ENCODE measurements at regions not wholly inside any gene's neighbourhood (a gene's known extent, or its start where the extent isn't known, plus 50 kb on each side); places are given as distances from the start of the nearest gene placed in this dataset.

DNA sequence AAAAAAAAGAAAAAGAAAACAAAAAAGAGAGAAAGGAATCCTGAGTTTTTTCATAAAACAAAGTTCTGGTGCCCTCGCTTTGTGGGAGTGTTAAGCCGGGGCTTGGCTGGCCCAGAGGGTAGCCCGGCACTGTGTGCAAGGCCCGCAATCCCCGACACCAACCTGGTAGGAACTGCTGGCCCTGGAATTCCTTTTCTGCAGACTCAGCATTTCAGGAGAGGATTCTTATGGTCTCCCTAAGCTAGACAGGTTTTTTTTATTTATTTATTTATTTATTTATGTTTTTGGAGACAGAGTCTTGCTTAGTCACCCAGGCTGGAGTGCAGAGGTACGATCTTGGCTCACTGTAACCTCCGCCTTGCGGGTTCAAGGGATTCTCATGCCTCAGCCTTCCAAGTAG is 238.8 kb downstream of the PDCD6IP start:
- H3K4me3 Mint-ChIP-seq (ENCODE audit: unreplicated experiment) = no peak overlapping the region
- Histone ChIP-seq H3K27me3 (replicated peaks; ENCODE audit: control insufficient read depth, insufficient read depth, low read length) (no peaks in the 10 kb centered on the region), H3K4me3 (ENCODE audit: low read depth, low read length) (no peak overlapping the region), H3K36me3 (ENCODE audit: control insufficient read depth, insufficient read depth, low read length) (no peaks in the 10 kb centered on the region), H3K9me3 (no peaks in the 10 kb centered on the region), H3K4me1 (no peaks in the 10 kb centered on the region)
- intact Hi-C loops (cut with micrococcal nuclease; ENCODE audit: unreplicated experiment) = loop anchor here (10.0 kb wide), 1 partner anchor 158 kb away; no protein-coding TSS in a partner anchor
- no peak overlapping the region for H3K27ac Mint-ChIP-seq (ENCODE audit: unreplicated experiment)
- H3K9me3 Mint-ChIP-seq (ENCODE audit: unreplicated experiment) = no peaks in the 10 kb centered on the region
- TF ChIP-seq, protein P1, sequence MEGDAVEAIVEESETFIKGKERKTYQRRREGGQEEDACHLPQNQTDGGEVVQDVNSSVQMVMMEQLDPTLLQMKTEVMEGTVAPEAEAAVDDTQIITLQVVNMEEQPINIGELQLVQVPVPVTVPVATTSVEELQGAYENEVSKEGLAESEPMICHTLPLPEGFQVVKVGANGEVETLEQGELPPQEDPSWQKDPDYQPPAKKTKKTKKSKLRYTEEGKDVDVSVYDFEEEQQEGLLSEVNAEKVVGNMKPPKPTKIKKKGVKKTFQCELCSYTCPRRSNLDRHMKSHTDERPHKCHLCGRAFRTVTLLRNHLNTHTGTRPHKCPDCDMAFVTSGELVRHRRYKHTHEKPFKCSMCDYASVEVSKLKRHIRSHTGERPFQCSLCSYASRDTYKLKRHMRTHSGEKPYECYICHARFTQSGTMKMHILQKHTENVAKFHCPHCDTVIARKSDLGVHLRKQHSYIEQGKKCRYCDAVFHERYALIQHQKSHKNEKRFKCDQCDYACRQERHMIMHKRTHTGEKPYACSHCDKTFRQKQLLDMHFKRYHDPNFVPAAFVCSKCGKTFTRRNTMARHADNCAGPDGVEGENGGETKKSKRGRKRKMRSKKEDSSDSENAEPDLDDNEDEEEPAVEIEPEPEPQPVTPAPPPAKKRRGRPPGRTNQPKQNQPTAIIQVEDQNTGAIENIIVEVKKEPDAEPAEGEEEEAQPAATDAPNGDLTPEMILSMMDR (IDR thresholded peaks at IDR 0.05; ENCODE audit: insufficient read depth in 1 of 2, low read depth in 1 of 2, low read length in 1 of 2, severe bottlenecking in 1 of 2, unreplicated experiment in 1 of 2) = no peak
- POLR2A ChIA-PET = no interaction called here
- BruUV-seq (replicated peaks) = no TSS peak
- no peaks in the 10 kb centered on the region for H3K4me1 Mint-ChIP-seq (ENCODE audit: low read depth, unreplicated experiment)
- CTCF ChIA-PET = no interaction called here
- H3K36me3 Mint-ChIP-seq (ENCODE audit: insufficient read depth, unreplicated experiment) = no peaks in the 10 kb centered on the region
- H3K27me3 Mint-ChIP-seq (ENCODE audit: insufficient read depth, unreplicated experiment) = no peaks in the 10 kb centered on the region
- no peak for DNase-seq

DNA sequence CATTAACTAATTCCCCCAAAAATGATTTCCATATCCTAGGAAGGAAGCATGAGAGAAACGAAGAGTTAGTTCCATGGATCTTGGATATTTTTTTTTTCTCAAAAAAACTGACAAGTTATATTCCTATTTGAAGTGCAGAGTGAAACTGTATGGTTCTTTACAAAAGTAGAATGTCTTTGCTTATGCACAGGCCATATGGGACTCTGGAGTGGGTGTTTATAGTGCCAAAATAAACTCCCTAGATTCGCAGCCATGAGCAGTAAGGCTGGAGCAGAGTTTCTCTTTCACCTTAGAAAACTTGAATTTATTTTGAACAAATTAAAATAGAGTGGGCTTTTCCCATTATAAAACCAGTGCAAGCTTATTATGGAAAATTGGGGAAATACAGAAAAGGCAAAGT is 239.7 kb downstream of the PDCD6IP start:
- Histone ChIP-seq H3K4me1 (no peaks in the 10 kb centered on the region), H3K27me3 (replicated peaks; ENCODE audit: control insufficient read depth, insufficient read depth, low read length) (no peaks in the 10 kb centered on the region), H3K36me3 (ENCODE audit: control insufficient read depth, insufficient read depth, low read length) (no peaks in the 10 kb centered on the region), H3K9me3 (no peaks in the 10 kb centered on the region), H3K4me3 (ENCODE audit: low read depth, low read length) (no peak overlapping the region)
- TF ChIP-seq, protein P1 (IDR thresholded peaks at IDR 0.05; ENCODE audit: insufficient read depth in 1 of 2, low read depth in 1 of 2, low read length in 1 of 2, severe bottlenecking in 1 of 2, unreplicated experiment in 1 of 2) = no peak
- Mint-ChIP-seq H3K4me1 (ENCODE audit: low read depth, unreplicated experiment) (no peaks in the 10 kb centered on the region), H3K4me3 (ENCODE audit: unreplicated experiment) (no peak overlapping the region), H3K27me3 (ENCODE audit: insufficient read depth, unreplicated experiment) (no peaks in the 10 kb centered on the region), H3K36me3 (ENCODE audit: insufficient read depth, unreplicated experiment) (no peaks in the 10 kb centered on the region), H3K27ac (ENCODE audit: unreplicated experiment) (no peak overlapping the region), H3K9me3 (ENCODE audit: unreplicated experiment) (no peaks in the 10 kb centered on the region)
- POLR2A ChIA-PET = no interaction called here
- DNase-seq = no peak
- CTCF ChIA-PET = no interaction called here
- intact Hi-C loops (cut with micrococcal nuclease; ENCODE audit: unreplicated experiment) = loop anchor here (10.0 kb wide), 1 partner anchor 157 kb away; no protein-coding TSS in a partner anchor
- BruUV-seq (replicated peaks) = no TSS peak

DNA sequence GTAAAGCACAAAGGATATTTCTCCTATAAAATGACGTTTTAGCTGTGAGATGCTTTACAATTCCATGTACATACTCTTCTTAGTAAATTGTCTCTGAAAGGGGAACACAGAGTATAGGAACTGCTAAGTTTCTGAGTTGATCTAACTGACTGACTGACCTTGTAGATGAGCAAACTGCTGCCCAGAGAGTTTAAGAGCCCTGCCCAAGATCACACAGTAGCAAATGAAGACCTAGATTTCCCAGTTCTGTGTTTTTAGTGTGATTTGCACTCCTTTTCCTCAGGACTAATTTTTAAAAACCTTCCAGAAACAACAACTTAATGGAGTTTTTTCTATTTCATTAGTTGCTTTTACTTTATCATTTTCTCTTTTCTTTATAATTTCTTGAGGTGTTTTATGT is 247.7 kb downstream of the PDCD6IP start:
- Mint-ChIP-seq H3K9me3 (ENCODE audit: unreplicated experiment) (no peaks in the 10 kb centered on the region), H3K36me3 (ENCODE audit: insufficient read depth, unreplicated experiment) (no peaks in the 10 kb centered on the region), H3K4me1 (ENCODE audit: low read depth, unreplicated experiment) (no peaks in the 10 kb centered on the region), H3K4me3 (ENCODE audit: unreplicated experiment) (no peak overlapping the region), H3K27me3 (ENCODE audit: insufficient read depth, unreplicated experiment) (no peaks in the 10 kb centered on the region), H3K27ac (ENCODE audit: unreplicated experiment) (no peak overlapping the region)
- H3K36me3 ChIP-seq (ENCODE audit: control insufficient read depth, insufficient read depth, low read length) = no peaks in the 10 kb centered on the region
- no peaks in the 10 kb centered on the region for H3K4me1 ChIP-seq
- POLR2A ChIA-PET = no interaction called here
- H3K27me3 ChIP-seq (replicated peaks; ENCODE audit: control insufficient read depth, insufficient read depth, low read length) = no peaks in the 10 kb centered on the region
- no TSS peak for BruUV-seq (replicated peaks)
- CTCF ChIA-PET = no interaction called here
- H3K9me3 ChIP-seq = no peaks in the 10 kb centered on the region
- intact Hi-C loops (cut with micrococcal nuclease; ENCODE audit: unreplicated experiment) = no loop called here
- no peak for DNase-seq
- TF ChIP-seq, protein P1 (IDR thresholded peaks at IDR 0.05; ENCODE audit: insufficient read depth in 1 of 2, low read depth in 1 of 2, low read length in 1 of 2, severe bottlenecking in 1 of 2, unreplicated experiment in 1 of 2) = no peak
- no peak overlapping the region for H3K4me3 ChIP-seq (ENCODE audit: low read depth, low read length)

Data from Caco-2 (cell line).